HG02885 (cell line): ENCODE measurements at regions not wholly inside any gene's neighbourhood (a gene's known extent, or its start where the extent isn't known, plus 50 kb on each side); places are given as distances from the start of the nearest gene placed in this dataset.

ENCODE experiments used
- ATAC-seq: cut with Tn5 transposase; IDR thresholded peaks from one replicate; pipeline ENCODE4 v1.9.1; 2021; ENCODE audit warnings: mild to moderate bottlenecking; ENCODE audit not compliant: unreplicated experiment, poor library complexity

DNA sequence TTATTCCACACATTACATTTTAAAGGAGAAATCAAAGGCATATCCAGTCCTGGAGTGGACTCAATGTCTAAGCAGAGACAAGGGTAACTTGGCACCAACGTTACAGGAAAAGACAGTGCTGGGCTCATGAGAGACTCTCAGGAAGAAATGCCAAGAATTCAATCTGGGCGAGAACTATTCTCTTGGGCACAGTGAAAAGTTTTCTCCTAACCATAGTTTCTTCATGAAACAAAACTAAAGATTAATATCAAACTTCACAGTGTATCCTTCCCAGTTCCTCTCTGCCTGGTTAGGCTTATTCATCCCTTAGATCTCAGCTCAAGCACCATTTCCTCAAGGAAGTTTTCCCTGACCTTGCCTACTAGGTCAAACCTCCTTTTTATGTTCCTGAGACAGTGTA is 109.4 kb upstream of the TLL1 start:
- ATAC-seq = no peak

DNA sequence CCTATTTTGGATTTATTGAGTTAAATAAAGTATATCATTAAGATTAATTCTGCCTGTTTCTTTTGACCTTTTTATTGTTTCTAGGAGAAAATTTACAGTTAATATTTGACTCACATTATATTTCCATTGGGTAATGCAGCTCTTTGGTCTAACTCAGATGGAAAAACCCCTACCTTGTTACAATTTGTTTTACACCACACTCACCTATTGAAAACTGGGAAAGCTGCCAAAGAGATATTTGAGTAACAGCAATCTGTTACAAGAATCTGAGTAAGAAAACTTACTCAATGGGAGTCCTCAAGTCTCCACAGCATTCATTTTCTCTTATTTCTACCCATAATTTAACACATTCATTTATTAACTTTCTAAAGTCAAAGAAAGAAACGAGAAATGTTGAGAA is 108.0 kb upstream of the TLL1 start:
- no peak for ATAC-seq

DNA sequence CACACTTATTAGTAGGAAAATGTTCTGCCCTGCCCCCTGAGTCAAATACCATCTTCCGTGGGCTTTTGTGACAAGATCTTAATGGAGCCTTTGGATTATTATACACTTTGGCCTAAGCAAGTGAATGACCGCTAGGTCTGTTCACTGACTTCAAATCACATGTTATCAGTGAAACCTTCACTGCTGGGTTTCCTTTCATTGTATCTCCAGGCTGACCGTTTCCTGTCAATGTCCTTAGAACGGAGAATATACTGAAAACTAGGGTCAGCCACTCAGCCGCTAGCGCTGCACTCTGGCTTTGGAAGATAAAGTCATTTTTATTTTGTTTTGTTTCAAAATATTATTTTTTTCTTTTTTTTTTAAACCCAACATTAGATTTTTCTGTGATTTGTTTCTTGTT is 107.0 kb upstream of the TLL1 start:
- no peak for ATAC-seq

DNA sequence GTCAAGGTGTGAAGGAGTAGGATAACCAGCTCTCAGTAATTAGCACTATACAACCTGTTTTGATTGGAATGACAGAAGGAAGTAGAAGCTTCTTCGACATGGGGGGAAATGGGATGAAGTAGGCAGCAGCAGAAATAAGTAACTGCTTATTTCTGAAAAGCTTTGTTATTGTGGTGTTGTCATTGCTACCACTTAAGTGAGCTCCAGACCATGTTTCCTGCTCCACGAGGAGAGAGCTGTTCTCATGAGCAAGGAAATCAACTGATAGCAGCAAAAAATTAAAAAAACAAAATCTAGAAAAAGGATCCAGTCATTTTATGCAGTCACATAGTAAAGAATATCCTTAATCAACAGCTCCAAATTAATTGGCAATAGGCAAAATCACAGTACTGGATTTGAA is 106.1 kb upstream of the TLL1 start:
- no peak for ATAC-seq

DNA sequence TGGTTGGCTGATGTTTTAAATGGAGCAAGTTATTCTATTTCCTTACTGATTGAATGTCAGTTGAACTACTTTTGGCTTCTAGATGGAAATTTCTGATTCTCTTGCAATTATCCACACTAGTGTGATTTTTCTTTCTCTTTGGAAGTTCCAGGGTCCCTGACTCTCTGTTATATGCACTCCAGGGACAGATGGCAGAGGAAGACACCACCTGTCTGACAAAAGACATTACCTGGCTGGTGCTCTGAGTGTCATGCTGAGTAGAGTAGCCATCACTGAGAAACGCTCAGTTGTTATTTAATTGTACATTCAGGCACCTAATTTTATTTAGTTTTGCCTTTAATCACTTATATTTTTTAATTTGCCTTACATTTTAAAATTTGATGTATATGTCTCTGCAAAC is 105.4 kb upstream of the TLL1 start:
- no peak for ATAC-seq

DNA sequence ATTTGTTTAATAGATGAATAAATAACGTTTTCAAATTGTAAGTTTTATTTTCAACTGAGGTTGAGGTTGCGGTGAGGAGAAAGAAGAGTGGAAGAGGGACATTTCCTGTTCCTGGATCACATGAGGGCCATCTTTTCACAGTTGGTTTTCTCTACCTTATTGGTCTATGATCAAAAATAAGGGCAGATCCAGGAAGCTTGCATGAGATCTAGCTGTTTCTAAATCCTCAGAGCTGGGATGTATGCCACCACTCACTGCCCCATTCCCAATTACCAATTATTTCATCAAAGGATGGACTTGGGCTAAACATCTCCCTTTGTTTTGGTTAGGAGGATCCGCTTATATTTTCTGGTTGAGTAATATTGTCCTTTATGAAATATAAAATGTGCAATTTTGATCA is 104.8 kb upstream of the TLL1 start:
- ATAC-seq = no peak

DNA sequence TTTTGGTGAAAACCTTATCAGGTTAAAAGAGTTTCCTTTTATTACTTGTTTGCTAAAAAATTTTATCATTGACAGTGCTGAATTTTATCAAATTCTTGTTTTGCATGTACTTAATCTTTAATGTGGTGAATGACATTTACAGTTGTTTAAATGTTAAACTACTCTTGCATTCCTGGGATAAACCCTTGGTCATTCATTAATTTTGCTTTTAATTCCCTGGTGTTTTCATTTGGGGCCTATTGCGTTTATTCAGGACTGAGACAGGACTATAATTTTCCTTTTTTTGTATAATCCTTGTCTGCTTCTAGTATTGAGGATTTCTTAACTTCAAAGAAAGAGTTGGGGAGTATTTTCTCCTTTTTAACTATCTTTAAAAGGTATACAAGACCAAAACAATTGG is 98.7 kb upstream of the TLL1 start:
- no peak for ATAC-seq

DNA sequence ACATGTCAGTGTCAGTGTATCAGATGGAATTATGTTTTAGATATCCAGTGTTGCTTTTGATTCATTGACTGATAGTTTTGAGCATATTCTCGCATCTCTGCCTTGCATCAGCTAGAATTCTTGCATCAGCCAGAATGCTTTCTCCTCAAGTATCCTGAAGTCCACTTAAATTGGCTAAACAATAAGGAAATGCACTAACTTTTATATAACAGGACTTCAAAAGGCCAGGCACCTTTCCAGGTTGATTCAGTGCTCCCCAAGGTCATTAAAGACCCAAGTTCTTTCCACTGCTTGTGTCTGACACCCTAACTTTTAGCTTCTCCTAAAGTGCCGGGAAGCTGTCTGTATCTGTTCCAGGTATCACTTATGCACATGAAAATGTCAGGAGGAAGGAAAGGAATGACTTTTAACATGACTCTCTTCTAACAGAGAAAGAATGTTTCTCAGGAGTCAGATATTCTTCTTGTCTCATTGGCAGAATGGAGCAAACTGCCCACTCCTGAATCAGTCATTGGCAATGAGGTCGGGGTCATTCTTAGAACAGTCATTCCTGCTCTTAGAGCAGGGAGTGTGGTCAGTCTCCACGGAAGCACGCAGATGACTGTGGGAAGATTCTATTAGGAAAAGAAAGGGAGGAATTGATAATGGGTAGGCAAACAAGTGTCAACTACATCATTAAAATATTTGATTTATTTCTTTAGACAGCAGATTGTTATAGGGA is 92.9 kb upstream of the TLL1 start:
- ATAC-seq = no peak

DNA sequence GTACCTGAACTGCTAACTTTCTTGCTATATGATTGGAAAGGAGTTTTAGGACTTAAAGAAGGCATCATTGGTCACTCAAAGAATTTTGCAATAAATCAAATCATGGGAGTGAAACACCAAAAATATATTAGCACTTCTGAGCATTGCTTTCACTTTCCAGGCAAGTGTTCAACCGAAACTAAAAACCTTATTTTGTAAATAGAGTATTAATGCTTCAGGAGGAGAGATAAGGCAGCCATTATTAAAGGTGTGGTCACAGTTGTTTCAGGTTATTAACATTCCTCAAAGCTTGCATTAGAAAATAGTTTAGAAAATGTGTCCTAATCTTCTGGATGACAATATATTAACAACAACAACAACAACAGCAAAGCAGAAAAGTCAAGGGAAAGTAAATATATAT is 92.3 kb upstream of the TLL1 start:
- no peak for ATAC-seq

DNA sequence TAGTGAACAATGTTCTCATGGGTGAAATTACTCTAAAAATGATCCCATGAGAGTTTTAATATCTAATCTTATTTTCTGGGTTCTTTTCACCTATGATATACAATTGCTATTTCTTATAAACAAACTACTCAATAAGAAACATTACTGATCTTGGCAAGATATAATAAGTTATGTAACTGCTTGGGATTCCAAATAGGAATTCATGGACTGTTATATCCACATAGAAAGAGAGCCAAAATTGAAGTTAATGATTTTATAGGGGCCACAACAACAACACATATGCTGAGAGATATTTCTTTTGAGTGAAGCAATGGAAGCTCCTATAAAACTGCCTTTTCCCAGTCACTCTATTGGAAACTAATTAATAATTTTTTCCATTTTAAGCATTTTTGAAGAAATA is 90.4 kb upstream of the TLL1 start:
- ATAC-seq = no peak

DNA sequence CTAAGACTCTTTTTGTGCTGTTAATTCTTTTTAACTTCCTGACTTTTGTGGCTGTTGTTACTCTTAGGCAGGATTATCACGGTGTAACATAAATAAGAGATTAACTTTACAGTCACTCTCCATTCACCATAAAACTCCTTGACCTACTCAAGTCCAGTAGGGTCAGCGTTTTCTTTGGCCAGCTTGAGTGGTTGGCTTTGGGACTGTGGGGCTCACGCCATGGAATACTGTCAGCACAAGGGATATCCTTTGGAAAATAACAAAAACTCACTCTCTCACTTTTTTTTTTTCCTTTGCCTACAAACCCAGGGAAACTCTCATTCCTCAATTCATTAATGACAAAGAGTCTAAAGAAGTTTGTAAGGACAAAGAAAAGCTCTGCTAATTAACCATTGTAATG is 89.4 kb upstream of the TLL1 start:
- no peak for ATAC-seq

DNA sequence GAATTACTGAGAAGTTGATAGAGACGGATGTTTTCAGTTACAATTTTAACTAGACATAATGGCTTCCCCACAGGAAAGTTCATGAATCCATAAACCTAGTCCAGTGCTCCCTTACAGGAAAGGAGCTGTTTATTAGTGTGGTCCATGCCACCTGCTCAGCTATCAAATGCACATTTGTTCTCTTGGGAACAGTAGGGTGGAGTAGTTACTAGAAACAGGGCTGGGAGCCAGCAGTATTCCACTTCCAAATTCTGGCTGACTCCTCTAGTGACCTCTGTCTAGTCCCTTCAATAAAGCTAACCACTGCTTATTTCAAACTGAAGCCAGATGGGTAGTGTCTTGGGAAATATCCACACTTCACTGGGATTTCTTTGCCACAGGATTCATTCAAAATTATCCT is 88.4 kb upstream of the TLL1 start:
- no peak for ATAC-seq

DNA sequence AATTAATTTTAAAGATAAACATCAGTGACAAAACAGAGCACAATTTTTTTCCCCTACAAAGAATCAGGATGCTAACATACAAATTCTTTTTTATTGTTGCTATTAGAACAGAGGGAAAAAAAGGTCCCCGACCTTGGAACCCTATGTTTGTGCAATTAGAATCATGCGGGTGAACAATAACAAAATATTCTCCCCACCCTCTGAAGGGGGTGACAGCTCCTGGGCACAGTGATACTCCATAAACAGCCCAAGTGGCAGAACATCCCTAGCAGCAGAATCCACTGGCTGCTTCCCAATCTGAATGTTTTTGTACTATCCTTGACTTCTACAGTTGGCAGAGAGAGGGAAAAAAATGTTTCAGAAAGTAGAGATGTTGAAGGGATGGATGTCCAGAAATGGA is 87.7 kb upstream of the TLL1 start:
- no peak for ATAC-seq

DNA sequence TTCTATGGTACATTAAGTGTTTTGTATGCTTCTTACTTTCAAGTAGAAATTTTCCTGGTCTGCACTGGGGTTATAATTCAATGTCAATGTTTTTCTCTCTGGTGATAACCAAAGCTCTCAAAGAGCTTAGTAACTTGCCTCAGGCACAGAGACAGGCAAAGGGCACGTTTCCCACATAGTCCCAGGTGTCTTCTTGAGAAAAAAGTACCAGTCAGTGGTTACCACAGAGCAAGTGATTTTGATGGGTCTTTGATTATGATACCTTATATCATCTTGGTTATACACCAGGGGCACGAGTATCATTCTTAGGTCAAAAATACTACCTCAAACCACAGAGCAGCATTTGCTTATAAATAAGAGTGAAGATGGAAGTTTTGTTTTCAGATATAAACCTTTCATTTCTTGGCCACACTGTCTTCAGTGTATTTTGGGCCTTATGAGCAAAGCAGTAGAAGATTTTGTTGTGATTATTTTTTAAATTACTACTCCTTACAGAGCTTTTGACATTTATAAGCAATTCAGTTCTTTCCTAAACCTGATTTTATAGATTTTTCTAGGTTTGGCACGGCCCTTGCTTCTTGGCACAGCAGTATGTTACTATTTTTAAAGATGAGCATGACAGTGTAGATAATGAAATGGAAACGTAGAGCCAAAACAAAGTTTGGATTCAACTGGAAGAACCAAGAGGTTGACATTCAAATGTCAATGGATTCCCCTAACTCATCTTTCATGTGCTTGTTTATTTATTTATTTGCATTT is 85.3 kb upstream of the TLL1 start:
- ATAC-seq = no peak

DNA sequence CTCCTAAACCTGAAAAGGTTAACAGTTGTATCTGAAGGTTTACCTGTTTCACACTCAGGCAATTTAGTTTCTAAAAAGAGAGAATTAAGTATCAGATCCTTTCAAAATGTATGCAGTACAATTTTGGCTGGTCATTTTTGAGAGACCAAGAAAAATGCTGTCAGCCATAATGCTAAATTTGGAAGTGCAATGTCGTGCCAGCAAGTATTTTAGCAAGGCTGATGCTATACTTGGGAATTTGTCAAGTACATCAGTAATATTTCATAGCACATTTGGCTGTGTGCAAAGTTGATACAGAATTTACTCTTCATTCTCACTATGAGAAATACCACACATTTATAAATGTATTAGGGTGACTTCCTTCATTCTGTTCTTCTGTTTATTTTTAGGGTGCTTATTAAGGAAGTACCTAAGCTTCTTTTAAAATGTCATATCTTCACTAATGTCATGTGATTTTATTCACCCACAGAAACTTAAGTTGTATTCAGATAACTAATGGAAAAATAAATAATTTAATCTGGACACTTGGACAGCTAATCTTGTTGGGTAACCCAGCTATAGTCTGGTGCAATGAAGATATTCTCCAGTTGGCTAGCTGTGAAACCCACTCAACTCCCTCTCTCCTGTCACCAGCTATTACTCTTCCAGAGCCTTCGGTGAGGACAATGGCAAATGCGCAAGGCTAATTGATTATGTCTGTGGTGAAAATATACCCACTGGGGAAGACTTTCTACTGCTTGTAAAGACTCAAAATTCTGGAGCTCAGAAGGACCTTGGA is 84.2 kb upstream of the TLL1 start:
- no peak for ATAC-seq

DNA sequence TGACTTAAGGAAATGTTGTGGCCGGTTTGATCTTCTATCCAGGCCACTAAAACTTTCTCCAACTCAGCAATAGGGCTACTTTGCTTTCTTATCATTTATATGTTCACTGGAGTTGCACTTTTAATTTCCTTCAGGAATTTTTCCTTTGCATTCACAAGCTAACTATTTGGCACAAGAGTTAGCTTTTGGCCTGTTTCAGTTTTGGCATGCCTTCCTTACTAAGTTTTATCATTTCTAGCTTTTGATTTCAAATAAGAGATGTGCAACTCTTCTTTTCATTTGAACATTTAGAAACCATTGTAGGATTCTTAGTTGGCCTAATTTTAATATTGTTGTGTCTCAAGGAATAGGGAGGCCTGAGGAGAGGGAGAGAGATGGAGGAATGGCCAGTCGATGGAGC is 79.8 kb upstream of the TLL1 start:
- no peak for ATAC-seq

DNA sequence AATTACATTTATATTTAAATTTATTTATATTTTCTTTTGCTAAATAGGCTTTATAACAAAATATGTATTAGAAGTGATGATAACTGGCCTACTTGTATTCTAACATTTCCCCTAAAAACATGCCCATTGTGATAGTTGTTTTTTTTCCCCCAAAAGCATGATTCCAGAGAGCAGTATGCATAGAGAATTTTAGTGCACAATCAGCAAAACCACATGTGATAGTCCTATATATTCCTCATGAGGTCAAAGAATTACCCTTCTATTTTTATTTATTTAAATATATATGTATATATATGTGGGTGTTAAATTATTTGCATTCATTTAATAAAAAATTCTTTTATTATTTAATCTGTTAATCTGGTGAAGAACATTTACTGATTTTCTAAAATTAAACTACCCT is 78.2 kb upstream of the TLL1 start:
- ATAC-seq = no peak

DNA sequence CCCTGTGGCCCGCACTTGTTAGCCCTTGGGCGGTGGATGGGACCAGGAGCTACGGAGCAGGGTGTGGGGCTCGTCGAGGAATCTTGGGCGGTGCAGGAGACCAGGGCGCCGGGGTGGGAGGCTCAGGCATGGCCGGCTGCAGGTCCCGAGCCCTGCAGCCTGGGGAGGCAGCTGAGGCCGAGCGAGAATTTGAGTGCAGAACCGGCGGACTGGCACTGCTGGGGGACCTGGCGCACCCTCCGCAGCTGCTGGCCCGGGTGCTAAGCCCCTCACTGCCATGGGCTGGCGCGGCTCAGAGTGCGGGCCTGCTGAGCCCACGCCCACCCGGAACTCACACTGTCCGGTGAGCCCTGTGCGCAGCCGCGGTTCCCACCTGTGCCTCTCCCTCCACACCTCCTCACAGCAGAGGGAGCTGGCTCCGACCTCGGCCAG is 73.6 kb upstream of the TLL1 start:
- no peak for ATAC-seq

DNA sequence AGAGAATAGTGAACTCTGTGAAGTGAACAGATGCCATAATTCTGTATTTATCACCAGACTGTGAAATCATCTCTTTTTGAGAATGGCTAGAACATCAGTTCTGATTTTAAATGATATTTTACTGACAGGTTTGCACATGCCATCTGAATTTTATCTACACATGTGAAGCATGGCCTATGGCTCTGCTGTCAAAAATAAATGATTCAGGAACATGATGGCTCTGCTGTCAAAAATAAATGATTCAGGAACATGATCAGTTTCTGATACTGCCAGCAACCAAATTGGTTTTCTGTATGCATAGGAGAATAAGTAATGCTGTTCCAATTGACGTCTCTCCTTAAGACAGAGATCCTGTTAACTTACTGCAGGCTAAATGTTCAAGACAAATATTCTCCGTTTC is 70.6 kb upstream of the TLL1 start:
- no peak for ATAC-seq

DNA sequence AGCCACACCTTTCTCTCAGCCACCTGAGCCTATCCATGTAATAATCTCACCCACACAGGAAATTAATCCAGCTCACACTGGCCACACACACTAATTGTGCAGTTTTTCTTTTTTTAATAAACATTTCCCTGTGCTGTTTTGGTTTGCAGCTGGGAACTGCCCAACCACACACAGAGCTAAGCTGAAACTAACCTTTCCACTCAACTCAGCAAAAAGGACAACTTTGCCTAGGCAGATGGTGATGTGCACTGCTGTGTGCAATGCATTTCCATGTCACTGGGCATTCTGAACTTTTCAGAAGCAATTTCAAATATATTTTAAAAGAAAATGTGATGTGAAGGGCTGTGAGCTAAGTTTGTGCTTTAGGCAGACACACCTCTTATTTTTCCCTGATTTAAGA is 70.0 kb upstream of the TLL1 start:
- no peak for ATAC-seq

DNA sequence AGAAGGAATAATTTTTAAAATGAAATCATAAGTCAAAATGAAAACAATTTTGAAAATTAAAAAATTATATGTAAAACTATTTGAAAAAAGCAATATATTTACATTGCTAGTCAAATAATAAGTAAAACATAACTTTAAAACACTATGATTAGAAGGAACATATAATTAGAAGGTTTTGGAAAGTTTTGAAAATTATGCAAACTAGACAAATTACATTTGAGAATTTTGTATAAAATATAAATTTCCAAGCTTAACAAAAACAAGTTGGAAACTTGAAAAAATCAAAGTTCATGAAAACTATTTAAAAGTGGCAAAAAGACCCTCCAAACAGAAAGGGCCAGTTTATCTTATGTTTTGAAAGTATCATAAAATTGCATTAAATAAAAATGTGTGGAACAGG is 67.6 kb upstream of the TLL1 start:
- no peak for ATAC-seq
